Lower leg skin (tissue), 3 donors: ENCODE measurements at regions not wholly inside any gene's neighbourhood (a gene's known extent, or its start where the extent isn't known, plus 50 kb on each side); places are given as distances from the start of the nearest gene placed in this dataset.

Experiments used
- POLR2A ChIP-seq, 2 donors: fragments of 450-650 bp; IDR thresholded peaks; one replicate each; pipeline ENCODE4 v1.6.1; 2016 to 2017; ENCODE audit warnings: antibody characterized with exemption in 2 of 2, mild to moderate bottlenecking in 1 of 2, moderate library complexity in 1 of 2
- TF ChIP-seq, protein P1 (sequence below), 3 donors: fragments of 450-650 bp; IDR thresholded peaks; one replicate each; pipeline ENCODE4 v1.5.1; 2016; ENCODE audit warnings: antibody characterized with exemption in 3 of 3, mild to moderate bottlenecking in 3 of 3, moderate library complexity in 2 of 3

DNA sequence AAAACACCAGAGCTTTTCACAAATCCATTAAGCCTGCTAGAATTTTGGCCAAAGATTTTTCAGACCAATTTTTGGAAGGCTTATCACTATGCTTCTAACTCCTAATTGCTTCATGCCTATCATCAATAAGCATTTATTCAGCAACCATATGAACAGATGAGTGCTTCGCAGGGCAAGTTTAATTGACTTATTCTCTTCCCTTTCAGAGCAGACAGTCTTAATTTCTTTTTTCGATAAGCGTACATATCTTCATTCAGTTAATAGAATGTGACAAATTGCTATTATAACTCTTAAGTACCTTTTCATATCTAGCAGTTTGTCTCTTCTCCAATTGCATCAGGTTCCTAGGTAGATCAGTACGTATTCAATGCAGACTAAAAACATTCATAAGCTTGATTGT, 298.4 kb upstream of the ANO5 start:
- TF ChIP-seq, protein P1, sequence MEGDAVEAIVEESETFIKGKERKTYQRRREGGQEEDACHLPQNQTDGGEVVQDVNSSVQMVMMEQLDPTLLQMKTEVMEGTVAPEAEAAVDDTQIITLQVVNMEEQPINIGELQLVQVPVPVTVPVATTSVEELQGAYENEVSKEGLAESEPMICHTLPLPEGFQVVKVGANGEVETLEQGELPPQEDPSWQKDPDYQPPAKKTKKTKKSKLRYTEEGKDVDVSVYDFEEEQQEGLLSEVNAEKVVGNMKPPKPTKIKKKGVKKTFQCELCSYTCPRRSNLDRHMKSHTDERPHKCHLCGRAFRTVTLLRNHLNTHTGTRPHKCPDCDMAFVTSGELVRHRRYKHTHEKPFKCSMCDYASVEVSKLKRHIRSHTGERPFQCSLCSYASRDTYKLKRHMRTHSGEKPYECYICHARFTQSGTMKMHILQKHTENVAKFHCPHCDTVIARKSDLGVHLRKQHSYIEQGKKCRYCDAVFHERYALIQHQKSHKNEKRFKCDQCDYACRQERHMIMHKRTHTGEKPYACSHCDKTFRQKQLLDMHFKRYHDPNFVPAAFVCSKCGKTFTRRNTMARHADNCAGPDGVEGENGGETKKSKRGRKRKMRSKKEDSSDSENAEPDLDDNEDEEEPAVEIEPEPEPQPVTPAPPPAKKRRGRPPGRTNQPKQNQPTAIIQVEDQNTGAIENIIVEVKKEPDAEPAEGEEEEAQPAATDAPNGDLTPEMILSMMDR (IDR thresholded peaks at IDR 0.05) = no peak
- no peak for TF ChIP-seq POLR2A (IDR thresholded peaks at IDR 0.05)
